ENCODE measurements at regions not wholly inside any gene's neighbourhood (a gene's known extent, or its start where the extent isn't known, plus 50 kb on each side); places are given as distances from the start of the nearest gene placed in this dataset.
A peak's percentile ranks its signal among the peaks of the same experiment; 100 is the strongest.
"Not testable (repeated sequence)": the region's sequence is repeated elsewhere in the genome, so short reads cannot be mapped to it uniquely, and the experiment has no call there.

GRCh38 chr20:52008874-52009273, 182.7 kb downstream of the ZFP64 start:
- DNase-seq (ENCODE audit: low read depth, low spot score) = no peak

DNA sequence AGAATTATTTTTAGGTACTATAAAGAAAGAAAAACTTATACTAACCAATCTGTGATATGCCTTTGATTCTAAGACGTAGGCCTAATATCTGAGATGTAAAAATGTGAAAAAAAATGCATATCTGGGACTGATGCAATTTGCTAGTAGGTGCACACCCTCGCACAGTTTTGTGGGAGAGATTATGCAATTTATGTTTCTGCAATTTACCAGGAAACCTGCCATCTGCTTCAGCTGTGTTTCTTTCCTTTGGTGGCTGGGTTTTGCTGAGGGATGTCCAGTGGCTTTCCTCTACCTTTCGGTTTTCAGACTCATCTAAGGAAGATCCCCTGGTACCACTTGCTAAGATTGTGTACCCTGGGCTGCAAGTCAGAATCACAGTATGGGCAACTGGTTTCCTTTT, 186.9 kb downstream of the ZFP64 start:
- no peak for DNase-seq (ENCODE audit: low read depth, low spot score)

DNA sequence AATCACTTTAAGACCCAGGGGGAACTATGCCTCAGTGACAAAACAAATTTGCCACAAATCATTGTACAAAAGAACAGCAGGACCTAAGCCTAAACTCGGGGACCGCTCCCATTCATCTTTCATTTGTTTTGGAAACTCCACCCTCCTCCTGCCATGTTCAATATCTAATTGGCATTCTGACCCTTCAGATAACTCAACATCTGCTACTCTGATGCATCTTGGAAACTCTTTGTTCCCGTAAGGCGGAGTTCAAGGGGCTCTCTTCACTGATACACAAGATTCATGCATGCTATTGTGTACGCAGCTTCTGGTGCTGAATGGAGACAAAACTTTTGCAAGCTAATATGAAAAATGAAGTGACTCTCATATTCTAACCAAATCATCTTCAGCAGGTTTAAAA, 187.6 kb downstream of the ZFP64 start:
- DNase-seq (ENCODE audit: low read depth, low spot score) = no peak

DNA sequence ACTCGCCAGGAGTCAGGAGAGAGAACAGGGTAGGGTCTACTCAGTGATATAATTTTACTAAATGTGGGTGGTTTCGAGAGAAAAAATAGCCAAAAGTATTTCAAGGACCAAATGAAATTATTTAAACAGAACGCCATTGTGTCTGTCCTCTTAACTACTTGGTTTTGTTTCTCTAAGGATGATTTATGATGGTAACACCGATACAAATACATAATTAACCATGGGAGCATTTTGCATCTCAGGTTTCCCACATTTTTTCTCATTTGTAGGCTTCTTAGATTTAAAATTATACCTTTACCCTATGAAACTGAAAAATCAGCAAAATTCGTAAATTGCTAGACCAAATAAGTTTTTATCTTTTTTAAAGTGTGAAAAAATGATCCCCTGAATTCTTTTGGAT, 188.2 kb downstream of the ZFP64 start:
- no peak for DNase-seq (ENCODE audit: low read depth, low spot score)

DNA sequence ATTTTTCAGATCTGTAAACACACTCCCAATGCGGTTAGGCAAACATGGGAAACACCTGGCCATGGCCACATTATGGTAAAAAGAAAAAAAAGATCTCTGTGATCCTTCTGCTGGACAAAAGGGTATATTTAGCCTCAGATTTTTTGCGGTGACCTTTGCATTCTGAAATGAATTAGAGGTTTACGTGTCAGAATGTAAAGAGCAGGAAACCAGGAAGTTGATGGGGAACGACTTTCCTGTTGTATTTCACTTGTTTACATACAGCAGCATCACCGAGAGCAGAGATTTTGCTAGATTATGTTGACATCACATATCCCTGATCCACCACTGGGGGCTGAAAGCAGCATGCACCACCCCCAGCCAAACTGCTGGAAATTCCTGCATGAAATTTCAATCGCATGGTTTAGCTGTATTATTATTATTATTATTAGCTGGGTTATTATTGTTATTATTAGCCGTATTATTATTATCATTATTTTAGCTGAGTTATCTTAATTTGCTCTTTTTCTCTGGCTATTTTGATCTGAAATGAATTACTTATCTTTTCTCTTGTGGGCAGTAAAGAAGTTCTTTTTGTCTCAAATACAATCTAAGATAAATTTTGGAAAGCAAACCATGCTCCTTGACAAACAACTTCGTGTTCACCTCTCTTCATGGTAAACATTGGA, 189.4 kb downstream of the ZFP64 start:
- DNase-seq (ENCODE audit: low read depth, low spot score) = no peak

GRCh38 chr20:51997281-51997936, 194.2 kb downstream of the ZFP64 start:
- DNase-seq (ENCODE audit: low read depth, low spot score) = not testable (repeated sequence)

GRCh38 chr20:51995551-51995951, 193.2 kb upstream of the SALL4 start:
- peak; percentile 34 for DNase-seq (ENCODE audit: low read depth, low spot score)

GRCh38 chr20:51994751-51995417, 192.6 kb upstream of the SALL4 start:
- no peak for DNase-seq (ENCODE audit: low read depth, low spot score)

- no peak for DNase-seq (ENCODE audit: low read depth, low spot score)
Observed at GRCh38 chr20:51987812-51988211, 185.5 kb upstream of the SALL4 start.

- no peak for DNase-seq (ENCODE audit: low read depth, low spot score)
Observed at GRCh38 chr20:51985013-51985415, 182.7 kb upstream of the SALL4 start.

- no peak for DNase-seq (ENCODE audit: low read depth, low spot score)
Observed at GRCh38 chr20:51980277-51980676, 178.0 kb upstream of the SALL4 start.

- DNase-seq (ENCODE audit: low read depth, low spot score) = no peak
Observed at GRCh38 chr20:51979226-51979625, 176.9 kb upstream of the SALL4 start.

- DNase-seq (ENCODE audit: low read depth, low spot score) = no peak
Observed at GRCh38 chr20:51978070-51978501, 175.8 kb upstream of the SALL4 start.

DNA sequence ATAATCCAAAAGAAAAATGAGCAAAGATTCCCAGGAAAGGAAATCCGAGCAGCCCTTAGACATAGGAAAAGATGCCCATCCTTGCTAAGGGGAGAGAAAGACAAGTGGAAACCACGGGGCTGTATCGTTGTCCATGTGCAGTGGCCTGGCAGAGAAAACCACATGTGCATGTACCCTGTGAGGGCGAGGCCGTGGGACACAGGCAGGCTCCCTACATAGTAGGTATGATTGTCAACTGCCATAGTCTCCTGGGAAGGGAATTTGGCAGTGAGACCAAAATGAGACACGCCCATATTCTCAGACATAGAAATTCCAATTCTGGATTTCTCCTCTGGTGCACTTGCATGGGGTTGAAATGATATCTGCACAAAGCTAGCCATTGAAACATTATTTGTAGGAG, 169.7 kb upstream of the SALL4 start:
- no peak for DNase-seq (ENCODE audit: low read depth, low spot score)

DNA sequence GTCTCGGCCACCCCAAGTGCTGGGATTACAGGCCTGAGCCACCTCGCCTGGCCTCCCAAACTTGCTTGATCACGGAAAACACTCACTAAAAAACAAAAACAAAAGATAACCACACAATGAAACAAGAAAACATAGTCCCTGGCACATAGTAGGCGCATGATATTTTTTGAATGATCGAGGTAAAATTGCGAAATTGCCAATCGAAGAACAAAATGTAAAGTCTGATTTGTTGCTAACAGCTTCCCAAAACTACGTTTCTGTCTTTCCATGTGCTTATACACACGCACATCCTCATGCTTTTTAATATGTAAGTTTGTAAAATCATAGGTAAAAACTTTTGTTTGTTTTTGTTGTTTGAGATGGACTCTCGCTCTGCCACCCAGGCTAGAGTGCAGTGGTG, 168.5 kb upstream of the SALL4 start:
- DNase-seq (ENCODE audit: low read depth, low spot score) = no peak

GRCh38 chr20:51969191-51969590, 166.9 kb upstream of the SALL4 start:
- DNase-seq (ENCODE audit: low read depth, low spot score) = no peak

DNA sequence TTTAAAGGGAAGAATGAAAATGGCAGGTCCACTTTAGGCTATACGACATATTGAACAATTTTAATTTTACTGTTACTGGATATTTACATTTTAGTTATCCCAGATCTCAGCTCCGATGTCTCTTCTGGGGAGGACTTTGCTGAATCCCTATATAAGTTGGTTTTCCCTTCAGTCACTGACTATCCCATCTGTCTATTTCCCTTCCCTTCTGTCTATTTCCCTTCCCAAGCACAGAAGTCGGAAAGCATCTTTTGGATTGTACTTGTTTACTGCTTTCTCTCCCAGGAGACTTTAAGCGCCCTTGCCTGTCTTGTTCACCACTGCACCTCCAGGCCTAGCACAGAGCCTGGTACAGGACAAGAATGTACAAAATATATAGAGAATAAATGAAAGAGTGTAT, 165.8 kb upstream of the SALL4 start:
- DNase-seq (ENCODE audit: low read depth, low spot score) = no peak

DNA sequence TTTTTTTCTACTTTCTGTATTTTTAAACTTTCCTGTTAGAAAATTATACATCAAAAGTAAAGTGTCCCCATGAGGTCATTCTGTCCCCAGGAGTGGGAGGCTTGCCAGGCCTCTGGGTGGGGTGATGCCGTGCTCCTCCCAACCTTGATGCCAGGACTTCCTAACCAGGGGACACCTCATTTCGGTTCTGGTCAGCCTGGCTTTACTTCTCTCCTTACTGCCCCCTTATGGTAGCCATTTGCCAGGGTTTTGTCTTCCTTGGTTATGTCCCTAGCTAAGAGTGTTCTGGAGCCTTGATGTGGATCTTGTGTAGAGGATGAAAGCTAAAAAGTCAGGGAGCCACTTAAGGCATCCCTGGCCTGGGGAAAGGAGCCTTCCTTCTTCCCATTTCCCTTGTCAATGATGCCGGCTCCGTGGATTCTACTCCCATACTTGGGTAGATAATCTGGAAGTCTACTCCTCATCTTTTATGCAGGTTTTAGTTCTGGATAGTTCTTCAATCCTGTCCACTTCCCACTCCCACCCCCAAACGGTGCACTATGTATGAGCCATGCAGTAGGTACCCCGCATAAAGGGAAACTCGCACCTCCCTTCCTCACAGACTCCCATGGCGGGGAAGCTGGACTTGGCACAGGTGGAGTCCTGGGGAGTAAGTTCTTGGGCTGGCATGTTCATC, 164.1 kb upstream of the SALL4 start:
- peak; percentile 89 for DNase-seq (ENCODE audit: low read depth, low spot score)

DNA sequence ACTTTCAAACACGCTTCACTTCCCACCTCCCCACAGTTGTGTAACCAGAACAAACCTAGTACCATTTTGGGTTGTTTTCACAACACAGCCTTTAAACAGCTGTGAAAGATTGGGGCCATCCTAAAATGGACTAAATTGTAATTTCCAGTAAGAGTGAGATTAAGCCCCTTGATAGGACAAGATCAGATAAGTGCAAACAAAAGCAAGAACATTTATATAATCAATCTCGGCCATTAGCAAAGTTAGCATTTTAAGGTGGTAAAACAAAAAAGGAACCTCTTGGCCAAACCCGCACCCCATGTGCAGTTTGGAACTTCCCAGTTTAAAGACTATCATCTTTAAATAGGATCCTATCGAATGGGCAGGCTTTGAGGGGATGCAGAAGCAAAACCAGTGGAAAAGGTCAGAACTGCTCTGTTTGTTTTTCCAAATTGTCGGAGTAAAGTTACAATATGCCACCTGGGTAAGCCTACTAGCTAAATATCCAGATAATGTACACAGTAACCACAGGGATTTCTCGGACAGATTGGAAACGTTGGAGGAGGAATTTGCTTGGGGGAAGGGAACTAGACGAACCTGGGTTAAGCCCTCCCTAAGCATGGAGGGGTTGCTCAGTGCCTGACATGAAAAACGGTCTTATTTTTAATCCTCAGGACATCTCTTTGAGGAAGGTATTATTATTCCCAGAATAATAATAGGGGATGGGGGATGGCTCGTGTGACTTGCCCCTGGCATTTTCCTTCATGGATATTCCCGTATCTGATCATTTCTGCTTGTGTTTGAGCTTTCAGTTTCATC, 159.8 kb upstream of the SALL4 start:
- peak; percentile 44 for DNase-seq (ENCODE audit: low read depth, low spot score)

DNA sequence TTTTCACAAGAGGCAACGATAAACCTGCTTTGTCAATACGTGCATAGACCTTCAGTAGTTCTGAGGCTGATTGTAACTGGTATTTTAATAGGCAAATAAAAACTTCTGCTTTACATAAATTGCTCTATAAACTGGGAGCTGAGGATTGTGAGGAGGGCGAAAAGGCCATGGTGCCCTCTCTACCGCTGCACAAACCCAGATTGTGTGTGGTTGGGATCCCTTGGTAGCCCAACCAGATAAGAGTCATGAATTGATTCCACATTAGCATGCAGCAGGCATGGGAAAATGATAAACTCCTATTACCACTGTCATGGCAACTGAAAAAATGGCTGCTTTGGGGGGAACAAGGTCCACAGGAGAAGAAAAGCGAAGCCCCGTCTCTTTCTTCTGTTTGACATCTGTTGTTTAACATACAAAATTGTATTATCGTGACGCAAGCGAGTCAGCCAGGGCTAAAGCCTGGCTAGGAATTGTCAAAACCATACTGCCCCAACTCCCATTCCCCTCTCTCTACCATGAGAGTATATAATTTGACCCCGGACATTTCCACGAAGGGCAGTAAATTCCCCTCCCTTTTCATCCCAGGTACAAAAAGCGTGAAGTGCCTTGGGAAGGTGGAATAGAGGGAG, 157.8 kb upstream of the SALL4 start:
- DNase-seq (ENCODE audit: low read depth, low spot score) = peak; percentile 23

DNA sequence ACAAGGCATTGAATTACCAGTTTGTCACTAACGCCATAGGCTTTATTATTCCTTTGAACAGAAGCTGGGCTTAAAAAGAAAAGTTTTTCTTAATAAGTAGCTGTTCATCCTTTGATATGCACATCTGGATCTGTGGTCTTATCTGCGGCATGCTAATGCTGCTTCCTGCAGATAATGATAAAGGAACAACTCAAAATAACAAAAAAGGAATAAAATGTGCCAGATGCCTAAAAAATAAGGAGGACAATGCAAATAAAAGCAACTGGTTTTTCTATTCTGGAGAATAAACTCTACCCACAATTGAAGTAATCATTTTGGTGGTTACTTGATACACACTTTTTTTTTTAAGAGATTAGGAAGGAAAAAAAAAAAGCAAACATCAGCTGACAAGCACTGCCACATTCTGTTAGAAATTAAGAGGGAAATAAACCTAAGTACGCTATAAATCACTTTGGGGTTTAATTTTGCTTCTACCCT, 156.8 kb upstream of the SALL4 start:
- no peak for DNase-seq (ENCODE audit: low read depth, low spot score)

All from ELF-1 (cell line).